ENCODE measurements at regions not wholly inside any gene's neighbourhood (a gene's known extent, or its start where the extent isn't known, plus 50 kb on each side); places are given as distances from the start of the nearest gene placed in this dataset.

GRCh38 chr5:25614466-25614865 is 969.7 kb upstream of the CDH10 start:
- no peaks in the 10 kb centered on the region for H4K20me1 ChIP-seq (ENCODE audit: insufficient read depth)
- no peaks in the 10 kb centered on the region for H3K9me3 ChIP-seq
- H3K9me2 ChIP-seq: no peaks in the 10 kb centered on the region
- CTCF ChIA-PET: no interaction called here
- H3K4me2 ChIP-seq: no peak overlapping the region
- no peak for DNase-seq
- no peaks in the 10 kb centered on the region for H3K4me1 ChIP-seq (ENCODE audit: control insufficient read depth in 1 of 2, insufficient read depth in 2 of 2, low read depth in 1 of 2, low read length in 1 of 2)
- no peak overlapping the region for H3K27ac ChIP-seq (ENCODE audit: low read depth in 2 of 2, low read length in 1 of 2)
- H2AFZ ChIP-seq (ENCODE audit: low read depth): no peak overlapping the region
- H3K36me3 ChIP-seq (replicated peaks in 1 of 2; ENCODE audit: control insufficient read depth in 1 of 2, insufficient read depth in 2 of 2, low read length in 1 of 2): no peaks in the 10 kb centered on the region
- no peaks in the 10 kb centered on the region for H3K79me2 ChIP-seq (ENCODE audit: insufficient read depth)
- no peak overlapping the region for H3K9ac ChIP-seq
- POLR2A ChIA-PET: no interaction called here
- no peaks in the 10 kb centered on the region for H3K27me3 ChIP-seq (ENCODE audit: insufficient read depth)
- no peaks in the 10 kb centered on the region for H3F3A ChIP-seq (replicated peaks; ENCODE audit: insufficient read depth)
- TF ChIP-seq NFIC (IDR thresholded peaks at IDR 0.05; ENCODE audit: borderline replicate concordance) (no peak), YY1 (IDR thresholded peaks at IDR 0.05; ENCODE audit: low read depth) (no peak), TAF1 (IDR thresholded peaks at IDR 0.05; ENCODE audit: borderline replicate concordance, low read depth, low read length) (no peak), MXI1 (IDR thresholded peaks at IDR 0.05; ENCODE audit: low read depth, low read length) (no peak), NRF1 (IDR thresholded peaks at IDR 0.05; ENCODE audit: low read depth, low read length) (no peak), FOSL2 (IDR thresholded peaks at IDR 0.05; ENCODE audit: borderline replicate concordance, low read depth) (no peak), RFX5 (IDR thresholded peaks at IDR 0.05; ENCODE audit: low read length) (no peak), TEAD4 (IDR thresholded peaks at IDR 0.05; ENCODE audit: borderline replicate concordance, insufficient read depth) (no peak), RAD21 (IDR thresholded peaks at IDR 0.05; ENCODE audit: low read length) (no peak), CHD2 (IDR thresholded peaks at IDR 0.05; ENCODE audit: low read length, partially characterized antibody) (no peak), FOXJ3 (CRISPR knock-in tag; IDR thresholded peaks at IDR 0.05) (no peak), MAX (IDR thresholded peaks at IDR 0.05; ENCODE audit: low read depth) (no peak), REST (IDR thresholded peaks at IDR 0.05; ENCODE audit: low read depth, low read length) (no peak), GATA2 (CRISPR knock-in tag; IDR thresholded peaks at IDR 0.05) (no peak), FOXM1 (IDR thresholded peaks at IDR 0.05; ENCODE audit: low read depth) (no peak)
- TF ChIP-seq, protein P1, sequence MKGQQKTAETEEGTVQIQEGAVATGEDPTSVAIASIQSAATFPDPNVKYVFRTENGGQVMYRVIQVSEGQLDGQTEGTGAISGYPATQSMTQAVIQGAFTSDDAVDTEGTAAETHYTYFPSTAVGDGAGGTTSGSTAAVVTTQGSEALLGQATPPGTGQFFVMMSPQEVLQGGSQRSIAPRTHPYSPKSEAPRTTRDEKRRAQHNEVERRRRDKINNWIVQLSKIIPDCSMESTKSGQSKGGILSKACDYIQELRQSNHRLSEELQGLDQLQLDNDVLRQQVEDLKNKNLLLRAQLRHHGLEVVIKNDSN (IDR thresholded peaks at IDR 0.05; ENCODE audit: borderline replicate concordance, low read depth): no peak
- H3K4me3 ChIP-seq (ENCODE audit: low read depth in 2 of 2, low read length in 1 of 2): no peak overlapping the region; a peak in 1 of 4 replicates
- WGBS (ENCODE audit: low lambda C conversion rate): no CpG with 5 or more reads among the region's 22 CpGs

All from SK-N-SH (cell line).